H9 (cell line): ENCODE measurements at regions not wholly inside any gene's neighbourhood (a gene's known extent, or its start where the extent isn't known, plus 50 kb on each side); places are given as distances from the start of the nearest gene placed in this dataset.
A peak's percentile ranks its signal among the peaks of the same experiment; 100 is the strongest.

Experiments used
- DNase-seq: peaks from one replicate; pipeline ENCODE4 v3.0.0-alpha.2; 2017
- H2AFZ ChIP-seq: one replicate; pipeline ENCODE4 v1.6.1; 2013; ENCODE audit warnings: mild to moderate bottlenecking, low read length, control low read depth, moderate library complexity
- H2AK5ac ChIP-seq: 2 replicates; pipeline ENCODE4 v1.6.1; 2013; ENCODE audit warnings: low read length, control low read depth, mixed read lengths; ENCODE audit not compliant: insufficient read length
- H2BK120ac ChIP-seq: one replicate; pipeline ENCODE4 v1.6.1; 2013; ENCODE audit warnings: low read depth, mild to moderate bottlenecking, low read length, control low read depth, inconsistent platforms; ENCODE audit not compliant: poor library complexity, severe bottlenecking
- H2BK12ac ChIP-seq: 2 replicates; pipeline ENCODE4 v1.6.1; 2013; ENCODE audit warnings: low read length, control low read depth, mixed read lengths, low read depth; ENCODE audit not compliant: insufficient read length
- H2BK15ac ChIP-seq: 2 replicates; pipeline ENCODE4 v1.6.1; 2013; ENCODE audit warnings: low read depth, low read length, control low read depth
- H2BK20ac ChIP-seq: one replicate; pipeline ENCODE4 v1.6.1; 2013; ENCODE audit warnings: low read depth, mild to moderate bottlenecking, low read length, control low read depth, inconsistent platforms; ENCODE audit not compliant: poor library complexity, severe bottlenecking
- H2BK5ac ChIP-seq: 2 replicates; pipeline ENCODE4 v1.6.1; 2013; ENCODE audit warnings: low read length, control low read depth, mixed read lengths; ENCODE audit not compliant: insufficient read length
- H3K14ac ChIP-seq: 2 replicates; pipeline ENCODE4 v1.6.1; 2013; ENCODE audit warnings: low read length, control low read depth; ENCODE audit not compliant: insufficient read depth
- H3K18ac ChIP-seq: 2 replicates; pipeline ENCODE4 v1.6.1; 2013; ENCODE audit warnings: low read depth, mild to moderate bottlenecking, mixed read lengths, low read length, control low read depth; ENCODE audit not compliant: insufficient read length
- H3K23ac ChIP-seq: 2 replicates; pipeline ENCODE4 v1.6.1; 2013; ENCODE audit warnings: low read length, control low read depth, mixed read lengths, low read depth; ENCODE audit not compliant: insufficient read length
- H3K23me2 ChIP-seq: 2 replicates; pipeline ENCODE4 v1.6.1; 2013; ENCODE audit warnings: low read depth, mild to moderate bottlenecking, mixed read lengths, low read length, control low read depth; ENCODE audit not compliant: insufficient read length, poor library complexity, severe bottlenecking
- H3K27ac ChIP-seq: 2 replicates; pipeline ENCODE4 v1.5.1; 2013; ENCODE audit warnings: low read length, control low read depth, mixed read lengths, low read depth; ENCODE audit not compliant: insufficient read length
- H3K27me3 ChIP-seq: 2 replicates; pipeline ENCODE4 v1.6.1; 2013; ENCODE audit warnings: low read length, control low read depth, inconsistent platforms; ENCODE audit not compliant: insufficient read depth
- H3K4ac ChIP-seq: 2 replicates; pipeline ENCODE4 v1.6.1; 2013; ENCODE audit warnings: low read depth, mild to moderate bottlenecking, control low read depth, inconsistent platforms, low read length, moderate library complexity
- H3K4me1 ChIP-seq: 2 replicates; pipeline ENCODE4 v1.6.1; 2013; ENCODE audit warnings: low read length, control low read depth, inconsistent platforms; ENCODE audit not compliant: insufficient read depth
- H3K4me2 ChIP-seq: 2 replicates; pipeline ENCODE4 v1.6.1; 2013; ENCODE audit warnings: low read length, control low read depth, mixed read lengths; ENCODE audit not compliant: insufficient read length, insufficient read depth
- H3K56ac ChIP-seq: 2 replicates; pipeline ENCODE4 v1.6.1; 2013; ENCODE audit warnings: low read depth, mild to moderate bottlenecking, mixed read lengths, low read length, control low read depth; ENCODE audit not compliant: insufficient read length
- H3K79me1 ChIP-seq: 2 replicates; pipeline ENCODE4 v1.6.1; 2013; ENCODE audit warnings: low read depth, mild to moderate bottlenecking, moderate library complexity, low read length, control low read depth, inconsistent platforms; ENCODE audit not compliant: insufficient read depth, poor library complexity, severe bottlenecking
- H3K79me2 ChIP-seq: 2 replicates; pipeline ENCODE4 v1.6.1; 2013; ENCODE audit warnings: low read length, control low read depth, inconsistent platforms; ENCODE audit not compliant: insufficient read depth
- H3K9ac ChIP-seq: 2 replicates; pipeline ENCODE4 v1.6.1; 2013; ENCODE audit warnings: low read length, control low read depth, mixed read lengths; ENCODE audit not compliant: insufficient read length; ENCODE audit errors: extremely low read depth
- H3K9me3 ChIP-seq: one replicate; pipeline ENCODE4 v1.6.1; 2013; ENCODE audit warnings: low read depth, low read length, inconsistent platforms; ENCODE audit not compliant: control insufficient read depth
- H3T11ph ChIP-seq: one replicate; pipeline ENCODE4 v1.6.1; 2013; ENCODE audit warnings: mild to moderate bottlenecking, low read length, control low read depth, inconsistent platforms
- H4K20me1 ChIP-seq: one replicate; pipeline ENCODE4 v1.6.1; 2013; ENCODE audit not compliant: control insufficient read depth, insufficient read length, insufficient read depth
- H4K5ac ChIP-seq: 2 replicates; pipeline ENCODE4 v1.6.1; 2013; ENCODE audit warnings: low read depth, mild to moderate bottlenecking, mixed read lengths, low read length, control low read depth; ENCODE audit not compliant: insufficient read length
- H4K8ac ChIP-seq: replicated peaks from 2 replicates; pipeline ENCODE4 v1.6.1; 2013; ENCODE audit warnings: low read length, control low read depth, mixed read lengths, low read depth; ENCODE audit not compliant: insufficient read length
- H4K91ac ChIP-seq: 2 replicates; pipeline ENCODE4 v1.6.1; 2013; ENCODE audit warnings: low read depth, mild to moderate bottlenecking, moderate library complexity, mixed read lengths, low read length, control low read depth; ENCODE audit not compliant: insufficient read length
- H3K27ac Mint-ChIP-seq, 3 experiments: 2 replicates in 2 of 3; 3 replicates in 1 of 3; pipeline ENCODE4 v1.8.0; 2020 to 2021; ENCODE audit warnings: mixed read lengths in 3 of 3, mild to moderate bottlenecking in 1 of 3, moderate library complexity in 1 of 3
- H3K27me3 Mint-ChIP-seq: 2 replicates; pipeline ENCODE4 v1.8.0; 2021; ENCODE audit warnings: low read depth, mild to moderate bottlenecking, moderate library complexity, mixed read lengths
- H3K36me3 Mint-ChIP-seq, 3 experiments: 2 replicates in 2 of 3; 3 replicates in 1 of 3; pipeline ENCODE4 v1.8.0; 2020 to 2021; ENCODE audit warnings: low read depth in 3 of 3, mixed read lengths in 3 of 3; ENCODE audit not compliant: insufficient read depth in 1 of 3
- H3K4me1 Mint-ChIP-seq, 2 experiments: 2 replicates each; pipeline ENCODE4 v1.8.0; 2020; ENCODE audit warnings: mixed read lengths in 2 of 2
- H3K4me3 Mint-ChIP-seq, 2 experiments: 2 replicates in 1 of 2; 3 replicates in 1 of 2; pipeline ENCODE4 v1.8.0; 2020 to 2021; ENCODE audit warnings: mild to moderate bottlenecking in 2 of 2, mixed read lengths in 2 of 2, moderate library complexity in 1 of 2
- H3K9me3 Mint-ChIP-seq, 2 experiments: 2 replicates in 1 of 2; 3 replicates in 1 of 2; pipeline ENCODE4 v1.8.0; 2020; ENCODE audit warnings: mild to moderate bottlenecking in 2 of 2, mixed read lengths in 2 of 2, moderate library complexity in 1 of 2
- WGBS: extraction: QIAGEN DNeasy Blood & Tissue Kit; methylation state at CpG from one replicate; pipeline ENCODE4 v1.1.7; 2013; ENCODE audit warnings: missing lambda C conversion rate, low lambda C conversion rate, mixed read lengths; ENCODE audit not compliant: insufficient read length; ENCODE audit errors: extremely low coverage; 5-methylcytosine and 5-hydroxymethylcytosine counted together
- TF ChIP-seq, protein P1 (sequence below): fragments of 200-600 bp; sonication (generic); conservative IDR thresholded peaks from 3 replicates; pipeline ENCODE4 v1.8.0; 2021; ENCODE audit warnings: antibody characterized with exemption, mild to moderate bottlenecking

DNA sequence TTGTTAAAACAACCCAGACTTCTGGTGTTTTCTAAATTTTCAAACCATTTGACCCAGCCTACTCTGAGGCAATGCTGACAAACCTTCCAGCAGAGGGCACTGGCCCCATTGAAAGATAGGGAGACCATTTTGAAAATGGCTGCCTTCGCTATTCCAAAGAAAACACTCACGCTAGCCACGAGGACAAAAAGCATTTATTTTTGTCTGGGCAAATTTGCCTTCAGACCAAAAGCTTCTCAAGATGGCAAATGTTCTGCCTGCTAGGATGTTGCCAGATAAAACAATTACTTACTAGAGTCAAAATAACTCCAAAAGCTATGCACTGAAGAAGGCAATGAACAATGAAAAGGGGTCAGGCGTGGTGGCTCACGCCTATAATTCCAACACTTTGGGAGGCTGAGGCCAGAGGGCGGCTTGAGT lies 296.7 kb upstream of the IRX5 start:
- H3K56ac ChIP-seq = no peak overlapping the region
- no peaks in the 10 kb centered on the region for H4K20me1 ChIP-seq
- no peak overlapping the region for H4K8ac ChIP-seq
- Mint-ChIP-seq H3K36me3 (no peaks in the 10 kb centered on the region), H3K27ac (no peak overlapping the region), H3K4me1 (peaks cover 6 to 11% of the 10 kb centered on the region in 2 experiments; a peak in 3 of 4 replicates), H3K4me3 (no peak overlapping the region), H3K9me3 (no peaks in the 10 kb centered on the region), H3K27me3 (peaks cover 14% of the 10 kb centered on the region)
- no peak overlapping the region for H4K5ac ChIP-seq
- H2BK20ac ChIP-seq = no peak overlapping the region
- H2BK15ac ChIP-seq = no peak overlapping the region
- H3K4me1 ChIP-seq = no peaks in the 10 kb centered on the region
- no peak overlapping the region for H2BK120ac ChIP-seq
- H3K18ac ChIP-seq = no peak overlapping the region
- no peaks in the 10 kb centered on the region for H3K23me2 ChIP-seq
- H2AK5ac ChIP-seq = no peak overlapping the region
- H3T11ph ChIP-seq = no peak overlapping the region
- no peak overlapping the region for H3K4ac ChIP-seq
- no peak overlapping the region for H2BK5ac ChIP-seq
- TF ChIP-seq, protein P1, sequence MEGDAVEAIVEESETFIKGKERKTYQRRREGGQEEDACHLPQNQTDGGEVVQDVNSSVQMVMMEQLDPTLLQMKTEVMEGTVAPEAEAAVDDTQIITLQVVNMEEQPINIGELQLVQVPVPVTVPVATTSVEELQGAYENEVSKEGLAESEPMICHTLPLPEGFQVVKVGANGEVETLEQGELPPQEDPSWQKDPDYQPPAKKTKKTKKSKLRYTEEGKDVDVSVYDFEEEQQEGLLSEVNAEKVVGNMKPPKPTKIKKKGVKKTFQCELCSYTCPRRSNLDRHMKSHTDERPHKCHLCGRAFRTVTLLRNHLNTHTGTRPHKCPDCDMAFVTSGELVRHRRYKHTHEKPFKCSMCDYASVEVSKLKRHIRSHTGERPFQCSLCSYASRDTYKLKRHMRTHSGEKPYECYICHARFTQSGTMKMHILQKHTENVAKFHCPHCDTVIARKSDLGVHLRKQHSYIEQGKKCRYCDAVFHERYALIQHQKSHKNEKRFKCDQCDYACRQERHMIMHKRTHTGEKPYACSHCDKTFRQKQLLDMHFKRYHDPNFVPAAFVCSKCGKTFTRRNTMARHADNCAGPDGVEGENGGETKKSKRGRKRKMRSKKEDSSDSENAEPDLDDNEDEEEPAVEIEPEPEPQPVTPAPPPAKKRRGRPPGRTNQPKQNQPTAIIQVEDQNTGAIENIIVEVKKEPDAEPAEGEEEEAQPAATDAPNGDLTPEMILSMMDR = peak; percentile 84
- no peaks in the 10 kb centered on the region for H3K27me3 ChIP-seq
- no peak overlapping the region for H3K9ac ChIP-seq
- H3K79me2 ChIP-seq = no peaks in the 10 kb centered on the region
- no CpG with 5 or more reads among the region's 6 CpGs for WGBS
- peak overlapping the region; percentile 81 for H2AFZ ChIP-seq
- no peak overlapping the region for H3K14ac ChIP-seq
- H3K27ac ChIP-seq = no peak overlapping the region
- no peaks in the 10 kb centered on the region for H3K79me1 ChIP-seq
- no peaks in the 10 kb centered on the region for H3K9me3 ChIP-seq
- H3K23ac ChIP-seq = no peak overlapping the region
- H3K4me2 ChIP-seq = no peak overlapping the region
- H2BK12ac ChIP-seq = no peak overlapping the region
- no peak overlapping the region for H4K91ac ChIP-seq
- DNase-seq = peak; percentile 41
